SH-SY5Y (cell line): ENCODE measurements at regions not wholly inside any gene's neighbourhood (a gene's known extent, or its start where the extent isn't known, plus 50 kb on each side); places are given as distances from the start of the nearest gene placed in this dataset.

Experiments
- GATA2 ChIP-seq: IDR thresholded peaks from 2 replicates; pipeline ENCODE4 v1.6.1; 2011; ENCODE audit warnings: mild to moderate bottlenecking, low read depth, low read length
- GATA3 ChIP-seq: IDR thresholded peaks from 2 replicates; pipeline ENCODE4 v1.6.1; 2011; ENCODE audit warnings: low read depth, mild to moderate bottlenecking, low read length, moderate library complexity

DNA sequence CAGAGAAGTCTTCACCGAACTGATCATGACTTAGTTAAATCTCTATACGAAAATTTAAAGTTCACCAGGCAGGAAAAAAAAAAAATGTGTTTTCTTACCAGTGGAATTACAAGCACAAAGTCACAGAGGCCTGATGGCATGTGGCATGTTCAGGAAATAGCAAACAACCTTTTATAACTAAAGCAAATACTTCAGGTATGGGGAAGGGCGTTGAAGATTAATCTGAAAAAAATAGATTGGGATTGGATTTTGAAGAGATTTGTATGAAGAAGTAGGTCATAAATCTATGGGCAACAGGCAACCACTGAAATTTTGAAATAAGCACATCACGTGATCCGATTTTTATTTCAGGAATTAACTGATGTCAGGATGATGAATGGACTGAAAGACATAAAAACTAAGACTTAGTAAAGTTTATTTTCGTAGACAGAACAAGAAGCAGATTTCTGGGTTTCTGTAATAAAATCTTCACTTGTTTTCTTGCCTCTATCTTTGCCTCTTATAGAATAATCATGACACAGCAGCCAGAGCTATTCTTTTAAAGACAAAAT is 295.9 kb upstream of the ADGRL4 start:
- TF ChIP-seq GATA2 (no peak), GATA3 (no peak)

GRCh38 chr1:79295967-79296366 is 289.4 kb upstream of the ADGRL4 start:
- TF ChIP-seq GATA3: no peak

DNA sequence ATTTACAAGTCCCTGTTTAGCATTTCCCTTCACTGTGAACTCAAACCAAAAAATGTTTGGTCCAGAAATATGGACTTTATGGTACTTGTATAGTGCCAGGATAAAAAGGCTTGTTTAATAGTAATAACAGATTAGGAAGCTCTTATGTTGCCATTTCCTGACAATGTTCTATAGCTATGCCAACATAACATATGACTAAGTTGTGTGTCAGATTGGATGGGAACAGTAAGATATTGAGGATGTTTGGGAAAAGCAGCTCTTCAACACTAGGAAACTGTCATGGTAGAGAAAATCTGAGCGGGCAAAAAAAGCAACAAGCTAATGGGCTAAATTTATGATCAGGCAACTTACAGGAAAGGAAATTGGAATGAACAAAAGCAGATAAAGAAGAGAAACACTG is 287.1 kb upstream of the ADGRL4 start:
- TF ChIP-seq GATA3: no peak
- no peak for TF ChIP-seq GATA2

GRCh38 chr1:79290927-79291474 is 284.5 kb upstream of the ADGRL4 start:
- TF ChIP-seq GATA3 (no peak), GATA2 (no peak)

GRCh38 chr1:79287982-79288381 is 281.5 kb upstream of the ADGRL4 start:
- no peak for TF ChIP-seq GATA3
- TF ChIP-seq GATA2: no peak

DNA sequence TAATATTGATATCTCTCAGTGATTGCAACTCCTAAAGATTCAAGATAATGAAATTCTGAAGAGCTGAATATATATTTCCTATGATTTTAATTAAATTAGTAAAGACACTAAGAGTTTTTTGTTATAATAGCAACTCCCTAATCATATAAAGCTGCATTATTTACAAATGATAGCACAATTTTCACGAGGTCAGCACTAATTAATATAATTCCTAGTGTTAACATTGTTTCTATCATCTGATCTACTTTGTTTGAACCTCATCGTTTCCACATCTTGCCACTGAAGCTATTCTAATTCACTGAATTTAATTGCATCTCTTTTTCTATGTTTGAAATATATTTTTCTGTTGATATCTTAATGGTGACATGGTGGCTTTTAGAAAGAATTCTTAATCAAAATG is 279.1 kb upstream of the ADGRL4 start:
- TF ChIP-seq GATA2 (no peak), GATA3 (no peak)

- TF ChIP-seq GATA2 (no peak), GATA3 (no peak)
These were observed 276.9 kb upstream of the ADGRL4 start for GRCh38 chr1:79283451-79283850.

GRCh38 chr1:79281442-79281841 is 274.9 kb upstream of the ADGRL4 start:
- no peak for TF ChIP-seq GATA2
- TF ChIP-seq GATA3: no peak

GRCh38 chr1:79271759-79272158 is 265.2 kb upstream of the ADGRL4 start:
- no peak for TF ChIP-seq GATA3
- no peak for TF ChIP-seq GATA2

GRCh38 chr1:79264975-79265818 is 258.7 kb upstream of the ADGRL4 start:
- TF ChIP-seq GATA3 (no peak), GATA2 (no peak)

DNA sequence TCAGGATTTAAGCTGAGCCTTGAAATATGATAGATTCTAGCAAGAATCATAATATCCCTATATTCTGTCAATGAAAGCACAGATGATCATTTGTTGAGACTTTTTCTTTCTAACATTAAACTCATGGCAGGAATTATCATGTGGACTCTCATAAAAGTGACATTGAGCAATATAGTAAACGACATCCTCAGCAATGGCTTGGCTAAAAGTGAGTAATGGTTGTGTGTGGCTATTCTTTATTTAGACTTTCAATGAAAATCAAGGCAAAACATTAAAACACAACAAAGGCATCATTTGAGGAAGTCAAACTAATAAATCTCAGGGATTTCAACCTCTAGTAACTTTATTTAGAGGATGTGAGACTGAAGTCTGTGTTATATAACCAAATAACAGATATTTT is 257.8 kb upstream of the ADGRL4 start:
- TF ChIP-seq GATA2: no peak
- TF ChIP-seq GATA3: no peak

- TF ChIP-seq GATA3 (no peak), GATA2 (no peak)
These were observed 256.3 kb upstream of the ADGRL4 start for GRCh38 chr1:79262745-79263258.

GRCh38 chr1:79259390-79260336 is 253.1 kb upstream of the ADGRL4 start:
- no peak for TF ChIP-seq GATA3
- TF ChIP-seq GATA2: no peak

DNA sequence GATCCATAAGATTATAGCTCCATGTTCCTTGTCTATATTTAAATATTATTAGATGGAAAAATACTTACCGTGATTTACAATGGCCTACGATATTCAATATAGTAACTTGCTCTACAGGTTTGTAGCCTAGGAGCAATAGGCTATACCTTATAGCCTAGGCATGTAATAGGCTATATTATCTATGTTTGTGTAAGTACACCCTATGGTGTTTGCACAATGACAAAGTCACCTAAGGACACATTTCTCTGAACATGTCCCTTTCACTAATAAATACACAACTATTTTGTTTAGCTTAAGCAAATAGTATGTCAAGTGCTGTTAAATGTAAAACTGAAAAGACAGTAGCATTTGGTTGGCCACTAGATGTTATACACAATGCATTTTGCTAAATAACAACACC is 248.9 kb upstream of the ADGRL4 start:
- TF ChIP-seq GATA2: no peak
- no peak for TF ChIP-seq GATA3

GRCh38 chr1:79252598-79252997 is 246.1 kb upstream of the ADGRL4 start:
- TF ChIP-seq GATA2 (no peak), GATA3 (no peak)
